ENCODE measurements at regions not wholly inside any gene's neighbourhood (a gene's known extent, or its start where the extent isn't known, plus 50 kb on each side); places are given as distances from the start of the nearest gene placed in this dataset.

- no peak for DNase-seq
Measured at GRCh38 chr1:57530206-57530910, 106.5 kb upstream of the DAB1 start.

- DNase-seq, result no peak
Measured at GRCh38 chr1:57522575-57522974, 98.7 kb upstream of the DAB1 start.

- no peak for DNase-seq
Measured at GRCh38 chr1:57520743-57521515, 97.1 kb upstream of the DAB1 start.

GRCh38 chr1:57518496-57518895 is 94.6 kb upstream of the DAB1 start:
- DNase-seq, result no peak

- no peak for DNase-seq
Measured at GRCh38 chr1:57517587-57518374, 93.9 kb upstream of the DAB1 start.

GRCh38 chr1:57512386-57512785 is 88.5 kb upstream of the DAB1 start:
- DNase-seq, result no peak

GRCh38 chr1:57506941-57507340 is 83.1 kb upstream of the DAB1 start:
- no peak for DNase-seq

- no peak for DNase-seq
Measured at GRCh38 chr1:57503337-57503736, 79.5 kb upstream of the DAB1 start.

- DNase-seq, result no peak
Measured at GRCh38 chr1:57500136-57500830, 76.4 kb upstream of the DAB1 start.

GRCh38 chr1:57494530-57495079 is 70.7 kb upstream of the DAB1 start:
- no peak for DNase-seq

- no peak for DNase-seq
Measured at GRCh38 chr1:57492586-57493226, 68.8 kb upstream of the DAB1 start.

- no peak for DNase-seq
Measured at GRCh38 chr1:57489358-57490036, 65.6 kb upstream of the DAB1 start.

- DNase-seq, result no peak
Measured at GRCh38 chr1:57485643-57486042, 61.8 kb upstream of the DAB1 start.

GRCh38 chr1:57483954-57484353 is 60.1 kb upstream of the DAB1 start:
- DNase-seq, result no peak

- no peak for DNase-seq
Measured at GRCh38 chr1:57479471-57479870, 55.6 kb upstream of the DAB1 start.

- no peak for DNase-seq
Measured at GRCh38 chr1:57475366-57475765, 51.5 kb upstream of the DAB1 start.

- no peak for DNase-seq
Measured at GRCh38 chr1:57474137-57474750, 50.4 kb upstream of the DAB1 start.

Measured in NCI-H2081 treated with DMSO at 0.1 percent for 48 hours (cell line).